ENCODE measurements at regions not wholly inside any gene's neighbourhood (a gene's known extent, or its start where the extent isn't known, plus 50 kb on each side); places are given as distances from the start of the nearest gene placed in this dataset.

- Histone ChIP-seq H4K20me1 (ENCODE audit: insufficient read depth) (no peaks in the 10 kb centered on the region), H3K4me1 (replicated peaks; ENCODE audit: insufficient read depth) (no peaks in the 10 kb centered on the region), H3K79me2 (ENCODE audit: low read depth) (no peaks in the 10 kb centered on the region), H3K27me3 (ENCODE audit: insufficient read depth, low read depth) (no peaks in the 10 kb centered on the region), H3K9me3 (ENCODE audit: insufficient read depth, low read depth) (no peaks in the 10 kb centered on the region), H3K4me2 (no peak overlapping the region), H3K4me3 (no peak overlapping the region), H3K27ac (no peak overlapping the region), H2AFZ (no peak overlapping the region), H3F3A (ENCODE audit: insufficient read depth, low read depth) (no peaks in the 10 kb centered on the region), H3K36me3 (ENCODE audit: low read depth) (no peaks in the 10 kb centered on the region), H3K9me2 (ENCODE audit: insufficient read depth) (no peaks in the 10 kb centered on the region; the same call in 1 of the 2 replicates)
- ChIA-PET POLR2A (ENCODE audit: unreplicated experiment) (no interaction called here), CTCF (no interaction called here)
- TF ChIP-seq, protein P1, sequence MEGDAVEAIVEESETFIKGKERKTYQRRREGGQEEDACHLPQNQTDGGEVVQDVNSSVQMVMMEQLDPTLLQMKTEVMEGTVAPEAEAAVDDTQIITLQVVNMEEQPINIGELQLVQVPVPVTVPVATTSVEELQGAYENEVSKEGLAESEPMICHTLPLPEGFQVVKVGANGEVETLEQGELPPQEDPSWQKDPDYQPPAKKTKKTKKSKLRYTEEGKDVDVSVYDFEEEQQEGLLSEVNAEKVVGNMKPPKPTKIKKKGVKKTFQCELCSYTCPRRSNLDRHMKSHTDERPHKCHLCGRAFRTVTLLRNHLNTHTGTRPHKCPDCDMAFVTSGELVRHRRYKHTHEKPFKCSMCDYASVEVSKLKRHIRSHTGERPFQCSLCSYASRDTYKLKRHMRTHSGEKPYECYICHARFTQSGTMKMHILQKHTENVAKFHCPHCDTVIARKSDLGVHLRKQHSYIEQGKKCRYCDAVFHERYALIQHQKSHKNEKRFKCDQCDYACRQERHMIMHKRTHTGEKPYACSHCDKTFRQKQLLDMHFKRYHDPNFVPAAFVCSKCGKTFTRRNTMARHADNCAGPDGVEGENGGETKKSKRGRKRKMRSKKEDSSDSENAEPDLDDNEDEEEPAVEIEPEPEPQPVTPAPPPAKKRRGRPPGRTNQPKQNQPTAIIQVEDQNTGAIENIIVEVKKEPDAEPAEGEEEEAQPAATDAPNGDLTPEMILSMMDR (conservative IDR thresholded peaks at IDR 0.05) = no peak
- no peak for TF ChIP-seq EZH2 (IDR thresholded peaks at IDR 0.05; ENCODE audit: low read depth)
- no TSS peak for BruUV-seq (replicated peaks)
- intact Hi-C loops (cut with micrococcal nuclease; ENCODE audit: unreplicated experiment) = no loop called here
- no peak for DNase-seq
These were observed 1302.3 kb downstream of the XPNPEP1 start for GRCh38 chr10:108620821-108621534.

GRCh38 chr10:108616559-108617285 is 1306.6 kb downstream of the XPNPEP1 start:
- CTCF ChIA-PET = no interaction called here
- Histone ChIP-seq H3K27ac (no peak overlapping the region), H3K79me2 (ENCODE audit: low read depth) (no peaks in the 10 kb centered on the region), H3K4me3 (no peak overlapping the region), H3K4me2 (no peak overlapping the region), H4K20me1 (ENCODE audit: insufficient read depth) (no peaks in the 10 kb centered on the region), H3F3A (ENCODE audit: insufficient read depth, low read depth) (no peaks in the 10 kb centered on the region), H2AFZ (no peak overlapping the region), H3K27me3 (ENCODE audit: insufficient read depth, low read depth) (no peaks in the 10 kb centered on the region), H3K9me3 (ENCODE audit: insufficient read depth, low read depth) (no peaks in the 10 kb centered on the region), H3K4me1 (replicated peaks; ENCODE audit: insufficient read depth) (no peaks in the 10 kb centered on the region), H3K9me2 (ENCODE audit: insufficient read depth) (no peaks in the 10 kb centered on the region), H3K36me3 (ENCODE audit: low read depth) (no peaks in the 10 kb centered on the region)
- DNase-seq = no peak
- BruUV-seq (replicated peaks) = no TSS peak
- POLR2A ChIA-PET (ENCODE audit: unreplicated experiment) = no interaction called here
- TF ChIP-seq, protein P1 (conservative IDR thresholded peaks at IDR 0.05) = no peak
- no peak for TF ChIP-seq EZH2 (IDR thresholded peaks at IDR 0.05; ENCODE audit: low read depth)
- intact Hi-C loops (cut with micrococcal nuclease; ENCODE audit: unreplicated experiment) = no loop called here

DNA sequence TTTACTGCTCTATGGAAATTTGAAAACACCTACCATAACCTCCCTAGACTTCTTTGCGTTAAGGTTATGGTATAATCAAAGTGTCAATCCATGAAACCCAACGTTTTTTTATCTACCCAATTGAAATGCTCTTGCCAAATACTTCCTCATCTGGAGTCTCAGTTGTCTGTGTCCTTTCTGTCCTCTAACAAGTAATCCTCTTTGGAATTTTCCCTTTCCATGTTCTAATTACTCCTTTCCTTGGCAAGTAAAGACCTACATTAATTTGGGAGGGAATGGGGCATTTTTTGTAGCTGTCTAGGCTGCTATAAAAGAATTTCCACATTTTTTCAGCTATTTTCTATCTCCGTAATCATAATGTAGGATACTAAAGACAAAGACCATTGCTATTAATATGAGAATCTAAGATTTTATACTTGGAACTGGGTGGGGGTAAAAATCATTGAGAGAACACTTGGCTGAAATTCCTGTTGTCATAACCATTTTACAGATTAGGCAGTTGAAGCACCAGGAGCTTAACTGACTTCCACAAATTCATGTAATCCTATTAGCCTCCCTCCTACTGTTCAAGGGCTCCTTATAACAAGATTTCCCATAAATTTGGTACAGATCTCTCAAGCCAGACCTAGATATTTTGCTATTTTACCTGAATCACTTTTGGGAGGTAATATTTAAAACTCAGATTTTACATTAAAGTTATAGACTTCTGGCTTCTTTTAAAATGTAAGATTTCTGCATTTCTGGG is 1307.6 kb downstream of the XPNPEP1 start:
- POLR2A ChIA-PET (ENCODE audit: unreplicated experiment) = no interaction called here
- CTCF ChIA-PET = no interaction called here
- Histone ChIP-seq H3K9me3 (ENCODE audit: insufficient read depth, low read depth) (no peaks in the 10 kb centered on the region), H3F3A (ENCODE audit: insufficient read depth, low read depth) (no peaks in the 10 kb centered on the region), H3K27me3 (ENCODE audit: insufficient read depth, low read depth) (no peaks in the 10 kb centered on the region), H4K20me1 (ENCODE audit: insufficient read depth) (no peaks in the 10 kb centered on the region), H2AFZ (no peak overlapping the region), H3K4me2 (no peak overlapping the region), H3K9me2 (ENCODE audit: insufficient read depth) (no peaks in the 10 kb centered on the region), H3K79me2 (ENCODE audit: low read depth) (no peaks in the 10 kb centered on the region), H3K27ac (no peak overlapping the region), H3K4me3 (no peak overlapping the region), H3K36me3 (ENCODE audit: low read depth) (no peaks in the 10 kb centered on the region), H3K4me1 (replicated peaks; ENCODE audit: insufficient read depth) (no peaks in the 10 kb centered on the region)
- TF ChIP-seq, protein P1 (conservative IDR thresholded peaks at IDR 0.05) = no peak
- TF ChIP-seq EZH2 (IDR thresholded peaks at IDR 0.05; ENCODE audit: low read depth) = no peak
- no peak for DNase-seq
- BruUV-seq (replicated peaks) = no TSS peak
- intact Hi-C loops (cut with micrococcal nuclease; ENCODE audit: unreplicated experiment) = no loop called here

Data from PC-9 (cell line).